Ovary (tissue), 3 donors: ENCODE measurements at regions not wholly inside any gene's neighbourhood (a gene's known extent, or its start where the extent isn't known, plus 50 kb on each side); places are given as distances from the start of the nearest gene placed in this dataset.

Source experiments
- CTCF ChIP-seq, 3 donors: fragments of 450-650 bp in 2 of 3; fragments of 200-600 bp in 1 of 3; IDR thresholded peaks; one replicate each; pipeline versions ENCODE4 v1.5.1 to v1.8.0; 2016 to 2022; ENCODE audit warnings: antibody characterized with exemption in 3 of 3, mild to moderate bottlenecking in 1 of 3
- EP300 ChIP-seq: sonication (generic); formaldehyde crosslinking; IDR thresholded peaks from one replicate; pipeline ENCODE4 v1.6.1; 2017; ENCODE audit warnings: antibody characterized with exemption
- POLR2A ChIP-seq: fragments of 450-650 bp; IDR thresholded peaks from one replicate; pipeline ENCODE4 v1.6.1; 2017; ENCODE audit warnings: antibody characterized with exemption, mild to moderate bottlenecking, moderate library complexity
- donor health status: DM: no; HTN: no; CAD: no.

GRCh38 chr12:91533366-91533765 lies 350.7 kb upstream of the DCN start:
- TF ChIP-seq CTCF (IDR thresholded peaks at IDR 0.05), result no peak
- no peak for TF ChIP-seq POLR2A
- no peak for TF ChIP-seq EP300
